GM12878 (cell line): ENCODE measurements at regions not wholly inside any gene's neighbourhood (a gene's known extent, or its start where the extent isn't known, plus 50 kb on each side); places are given as distances from the start of the nearest gene placed in this dataset.

Source experiments
- ATAC-seq: fragments of 200-7000 bp; cut with Tn5 transposase; 3 replicates; pipeline ENCODE4 v1.9.1; 2020; ENCODE audit warnings: mild to moderate bottlenecking, moderate library complexity
- BruUV-seq: library from RNA; stranded (reverse); fragments of 400-500 nt; replicated peaks from 2 replicates; lab custom pipeline; 2021; lab: Mats Ljungman, UMichigan
- CTCF ChIA-PET: fragments of 300-600 bp; sonication (Branson Sonifier 250); formaldehyde crosslinking; extraction: SDS; loops from one replicate; lab custom pipeline; 2021; ENCODE audit warnings: inconsistent platforms; lab: Yijun Ruan, JAX
- POLR2A ChIA-PET: fragments of 350-600 bp; formaldehyde crosslinking; extraction: SDS; loops from one replicate; lab custom pipeline; 2021; ENCODE audit warnings: inconsistent platforms; lab: Charles Lee
- RAD21 ChIA-PET: fragments of 300-600 bp; sonication (Branson Sonifier 250); formaldehyde crosslinking; loops from one replicate; lab custom pipeline; 2023; ENCODE audit warnings: antibody characterized with exemption; ENCODE audit not compliant: unreplicated experiment; lab: Charles Lee
- SMC1A ChIA-PET: fragments of 300-600 bp; sonication (Branson Sonifier 250); formaldehyde crosslinking; loops from one replicate; lab custom pipeline; 2023; ENCODE audit not compliant: unreplicated experiment, uncharacterized antibody; lab: Charles Lee
- DNase-seq: peaks from one replicate; pipeline ENCODE4 v3.0.0-alpha.2; 2011; ENCODE audit warnings: low read depth, low spot score
- FAIRE-seq: peaks from 3 replicates; lab custom pipeline; 2011; peaks lifted over from hg19 to GRCh38; lab: Jason Lieb, UNC
- H2AFZ ChIP-seq: 2 replicates; pipeline ENCODE4 v1.6.0; 2011; ENCODE audit warnings: low read depth, low read length, control low read depth; ENCODE audit not compliant: control insufficient read depth
- H3K27ac ChIP-seq: 2 replicates; pipeline ENCODE4 v1.5.1; 2011; ENCODE audit warnings: control low read depth; ENCODE audit not compliant: control insufficient read depth, insufficient read depth
- H3K27me3 ChIP-seq, 2 experiments: replicated peaks in 1 of 2; 2 replicates each; pipeline versions ENCODE4 v1.6.0 to v1.6.1; 2011; ENCODE audit warnings: low read length in 1 of 2; ENCODE audit not compliant: control insufficient read depth in 2 of 2, insufficient read depth in 2 of 2
- H3K36me3 ChIP-seq, 2 experiments: 2 replicates each; pipeline ENCODE4 v1.5.1; 2011; ENCODE audit warnings: low read length in 1 of 2; ENCODE audit not compliant: control insufficient read depth in 2 of 2, insufficient read depth in 2 of 2
- H3K4me1 ChIP-seq: 2 replicates; pipeline ENCODE4 v1.6.1; 2011; ENCODE audit warnings: mild to moderate bottlenecking, low read length, moderate library complexity, mixed read lengths; ENCODE audit not compliant: control insufficient read depth, insufficient read depth
- H3K4me2 ChIP-seq: 2 replicates; pipeline ENCODE4 v1.6.0; 2011; ENCODE audit warnings: control low read depth; ENCODE audit not compliant: control insufficient read depth, insufficient read depth
- H3K4me3 ChIP-seq: fragments of 200-600 bp; sonication (generic); 2 replicates; pipeline ENCODE4 v1.5.1; 2016
- H3K79me2 ChIP-seq: 2 replicates; pipeline ENCODE4 v1.6.0; 2011; ENCODE audit warnings: low read length; ENCODE audit not compliant: control insufficient read depth, insufficient read depth
- H3K9ac ChIP-seq: 2 replicates; pipeline ENCODE4 v1.8.0; 2011; ENCODE audit warnings: low read length, control low read depth, mixed read lengths; ENCODE audit not compliant: control insufficient read depth, insufficient read depth
- H3K9me3 ChIP-seq: replicated peaks from 3 replicates; pipeline ENCODE4 v1.5.1; 2011; ENCODE audit warnings: mild to moderate bottlenecking, low read length; ENCODE audit not compliant: control insufficient read depth, insufficient read depth
- H4K20me1 ChIP-seq: 2 replicates; pipeline ENCODE4 v1.6.0; 2011; ENCODE audit not compliant: control insufficient read depth, insufficient read depth
- CHD4 ChIP-seq: fragments of 200-600 bp; sonication (generic); IDR thresholded peaks from 2 replicates; pipeline ENCODE4 v1.6.1; 2016; ENCODE audit warnings: mild to moderate bottlenecking
- CREB1 ChIP-seq: IDR thresholded peaks from 2 replicates; pipeline ENCODE4 v1.6.1; 2012; ENCODE audit warnings: low read depth, mild to moderate bottlenecking, inconsistent platforms
- MYB ChIP-seq: fragments of 150-350 bp; IDR thresholded peaks from 2 replicates; pipeline ENCODE4 v1.6.1; 2014; ENCODE audit warnings: mild to moderate bottlenecking, low read depth, low read length, borderline replicate concordance
- POLR2AphosphoS2 ChIP-seq: IDR thresholded peaks from 2 replicates; pipeline ENCODE4 v1.6.1; 2011; ENCODE audit warnings: low read depth, mild to moderate bottlenecking, low read length, improper control_type of control experiment, moderate library complexity
- RCOR1 ChIP-seq: conservative IDR thresholded peaks from 2 replicates; pipeline ENCODE4 v1.6.1; 2012; ENCODE audit warnings: low read depth, low read length, improper control_type of control experiment
- RELA ChIP-seq: fragments of 450-650 bp; IDR thresholded peaks from 2 replicates; pipeline ENCODE4 v1.8.0; 2014; ENCODE audit warnings: borderline replicate concordance; ENCODE audit not compliant: partially characterized antibody
- SRF ChIP-seq, 2 experiments: IDR thresholded peaks; 2 replicates each; pipeline ENCODE4 v1.6.1; 2011; ENCODE audit warnings: low read depth in 2 of 2, low read length in 2 of 2, mild to moderate bottlenecking in 1 of 2, moderate library complexity in 1 of 2
- SUPT20H ChIP-seq: IDR thresholded peaks from 2 replicates; pipeline ENCODE4 v1.6.1; 2011; ENCODE audit warnings: low read depth, mild to moderate bottlenecking, low read length, moderate library complexity, borderline replicate concordance; ENCODE audit not compliant: control insufficient read depth
- TARDBP ChIP-seq: IDR thresholded peaks from 2 replicates; pipeline ENCODE4 v1.6.1; 2016; ENCODE audit warnings: borderline replicate concordance
- WGBS: methylation state at CpG from one replicate; pipeline ENCODE4 v1.1.6; 2016; ENCODE audit warnings: low lambda C conversion rate; ENCODE audit not compliant: insufficient replicate concordance, insufficient coverage; ENCODE audit errors: missing lambda C conversion rate; 5-methylcytosine and 5-hydroxymethylcytosine counted together
- in situ Hi-C: fragments of 300-500 bp; cut with MboI; formaldehyde crosslinking; loops from 9 replicates; pipeline ENCODE4 v1.14.3; 2018; ENCODE audit warnings: mixed read lengths
- intact Hi-C: fragments of 100-400 bp; cut with micrococcal nuclease; formaldehyde crosslinking; loops from one replicate; pipeline ENCODE4 v1.14.2; 2022; ENCODE audit not compliant: unreplicated experiment
- TF ChIP-seq, protein P1 (sequence below): fragments of 150-350 bp; IDR thresholded peaks from 2 replicates; pipeline ENCODE4 v1.6.1; 2014; ENCODE audit warnings: mild to moderate bottlenecking, low read depth, low read length
- TF ChIP-seq, protein P2 (sequence below): fragments of 450-650 bp; IDR thresholded peaks from 2 replicates; pipeline ENCODE4 v1.6.1; 2018; ENCODE audit warnings: mild to moderate bottlenecking, low read depth, moderate library complexity; ENCODE audit not compliant: partially characterized antibody
- TF ChIP-seq, protein P3 (sequence below): fragments of 450-650 bp; IDR thresholded peaks from 2 replicates; pipeline ENCODE4 v1.6.1; 2017; ENCODE audit warnings: mild to moderate bottlenecking, moderate library complexity

DNA sequence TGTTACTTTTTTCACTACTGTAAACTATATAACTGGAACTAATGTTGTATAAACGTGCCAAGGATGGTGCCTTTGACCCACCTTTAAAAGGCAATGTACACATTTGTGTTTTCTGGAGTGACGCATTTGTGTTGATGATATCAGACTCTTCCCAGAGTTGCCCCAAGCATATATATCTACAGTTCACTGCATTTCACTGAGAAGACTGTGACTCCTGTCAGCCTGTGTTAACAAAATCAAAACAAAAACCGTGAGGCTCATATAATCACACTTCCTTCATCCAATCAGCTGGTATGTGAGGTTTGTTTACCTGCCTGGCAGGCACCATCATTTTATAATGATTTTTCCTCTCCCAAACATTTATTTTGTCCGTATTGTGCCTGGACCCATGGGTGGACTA is 117.6 kb upstream of the ROBO1 start:
- in situ Hi-C loops (no loop called here), intact Hi-C loops (no loop called here)
- no peaks in the 10 kb centered on the region for H4K20me1 ChIP-seq
- POLR2A ChIA-PET: no interaction called here
- DNase-seq: no peak
- CTCF ChIA-PET: no interaction called here
- no peaks in the 10 kb centered on the region for H3K79me2 ChIP-seq
- RAD21 ChIA-PET: no interaction called here
- BruUV-seq: no TSS peak
- no peaks in the 10 kb centered on the region for H3K4me1 ChIP-seq
- no peaks in the 10 kb centered on the region for H3K36me3 ChIP-seq
- SMC1A ChIA-PET: no interaction called here
- TF ChIP-seq, protein P1, sequence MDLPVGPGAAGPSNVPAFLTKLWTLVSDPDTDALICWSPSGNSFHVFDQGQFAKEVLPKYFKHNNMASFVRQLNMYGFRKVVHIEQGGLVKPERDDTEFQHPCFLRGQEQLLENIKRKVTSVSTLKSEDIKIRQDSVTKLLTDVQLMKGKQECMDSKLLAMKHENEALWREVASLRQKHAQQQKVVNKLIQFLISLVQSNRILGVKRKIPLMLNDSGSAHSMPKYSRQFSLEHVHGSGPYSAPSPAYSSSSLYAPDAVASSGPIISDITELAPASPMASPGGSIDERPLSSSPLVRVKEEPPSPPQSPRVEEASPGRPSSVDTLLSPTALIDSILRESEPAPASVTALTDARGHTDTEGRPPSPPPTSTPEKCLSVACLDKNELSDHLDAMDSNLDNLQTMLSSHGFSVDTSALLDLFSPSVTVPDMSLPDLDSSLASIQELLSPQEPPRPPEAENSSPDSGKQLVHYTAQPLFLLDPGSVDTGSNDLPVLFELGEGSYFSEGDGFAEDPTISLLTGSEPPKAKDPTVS: no peak
- TF ChIP-seq RELA (no peak), CHD4 (no peak), CREB1 (no peak), SRF (IDR thresholded peaks at IDR 0.05; ENCODE audit: low read depth in 2 of 2, low read length in 2 of 2) (no peak), TARDBP (no peak), MYB (no peak), POLR2AphosphoS2 (no peak), RCOR1 (no peak), SUPT20H (no peak)
- TF ChIP-seq, protein P2, sequence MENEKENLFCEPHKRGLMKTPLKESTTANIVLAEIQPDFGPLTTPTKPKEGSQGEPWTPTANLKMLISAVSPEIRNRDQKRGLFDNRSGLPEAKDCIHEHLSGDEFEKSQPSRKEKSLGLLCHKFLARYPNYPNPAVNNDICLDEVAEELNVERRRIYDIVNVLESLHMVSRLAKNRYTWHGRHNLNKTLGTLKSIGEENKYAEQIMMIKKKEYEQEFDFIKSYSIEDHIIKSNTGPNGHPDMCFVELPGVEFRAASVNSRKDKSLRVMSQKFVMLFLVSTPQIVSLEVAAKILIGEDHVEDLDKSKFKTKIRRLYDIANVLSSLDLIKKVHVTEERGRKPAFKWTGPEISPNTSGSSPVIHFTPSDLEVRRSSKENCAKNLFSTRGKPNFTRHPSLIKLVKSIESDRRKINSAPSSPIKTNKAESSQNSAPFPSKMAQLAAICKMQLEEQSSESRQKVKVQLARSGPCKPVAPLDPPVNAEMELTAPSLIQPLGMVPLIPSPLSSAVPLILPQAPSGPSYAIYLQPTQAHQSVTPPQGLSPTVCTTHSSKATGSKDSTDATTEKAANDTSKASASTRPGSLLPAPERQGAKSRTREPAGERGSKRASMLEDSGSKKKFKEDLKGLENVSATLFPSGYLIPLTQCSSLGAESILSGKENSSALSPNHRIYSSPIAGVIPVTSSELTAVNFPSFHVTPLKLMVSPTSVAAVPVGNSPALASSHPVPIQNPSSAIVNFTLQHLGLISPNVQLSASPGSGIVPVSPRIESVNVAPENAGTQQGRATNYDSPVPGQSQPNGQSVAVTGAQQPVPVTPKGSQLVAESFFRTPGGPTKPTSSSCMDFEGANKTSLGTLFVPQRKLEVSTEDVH: no peak
- TF ChIP-seq, protein P3, sequence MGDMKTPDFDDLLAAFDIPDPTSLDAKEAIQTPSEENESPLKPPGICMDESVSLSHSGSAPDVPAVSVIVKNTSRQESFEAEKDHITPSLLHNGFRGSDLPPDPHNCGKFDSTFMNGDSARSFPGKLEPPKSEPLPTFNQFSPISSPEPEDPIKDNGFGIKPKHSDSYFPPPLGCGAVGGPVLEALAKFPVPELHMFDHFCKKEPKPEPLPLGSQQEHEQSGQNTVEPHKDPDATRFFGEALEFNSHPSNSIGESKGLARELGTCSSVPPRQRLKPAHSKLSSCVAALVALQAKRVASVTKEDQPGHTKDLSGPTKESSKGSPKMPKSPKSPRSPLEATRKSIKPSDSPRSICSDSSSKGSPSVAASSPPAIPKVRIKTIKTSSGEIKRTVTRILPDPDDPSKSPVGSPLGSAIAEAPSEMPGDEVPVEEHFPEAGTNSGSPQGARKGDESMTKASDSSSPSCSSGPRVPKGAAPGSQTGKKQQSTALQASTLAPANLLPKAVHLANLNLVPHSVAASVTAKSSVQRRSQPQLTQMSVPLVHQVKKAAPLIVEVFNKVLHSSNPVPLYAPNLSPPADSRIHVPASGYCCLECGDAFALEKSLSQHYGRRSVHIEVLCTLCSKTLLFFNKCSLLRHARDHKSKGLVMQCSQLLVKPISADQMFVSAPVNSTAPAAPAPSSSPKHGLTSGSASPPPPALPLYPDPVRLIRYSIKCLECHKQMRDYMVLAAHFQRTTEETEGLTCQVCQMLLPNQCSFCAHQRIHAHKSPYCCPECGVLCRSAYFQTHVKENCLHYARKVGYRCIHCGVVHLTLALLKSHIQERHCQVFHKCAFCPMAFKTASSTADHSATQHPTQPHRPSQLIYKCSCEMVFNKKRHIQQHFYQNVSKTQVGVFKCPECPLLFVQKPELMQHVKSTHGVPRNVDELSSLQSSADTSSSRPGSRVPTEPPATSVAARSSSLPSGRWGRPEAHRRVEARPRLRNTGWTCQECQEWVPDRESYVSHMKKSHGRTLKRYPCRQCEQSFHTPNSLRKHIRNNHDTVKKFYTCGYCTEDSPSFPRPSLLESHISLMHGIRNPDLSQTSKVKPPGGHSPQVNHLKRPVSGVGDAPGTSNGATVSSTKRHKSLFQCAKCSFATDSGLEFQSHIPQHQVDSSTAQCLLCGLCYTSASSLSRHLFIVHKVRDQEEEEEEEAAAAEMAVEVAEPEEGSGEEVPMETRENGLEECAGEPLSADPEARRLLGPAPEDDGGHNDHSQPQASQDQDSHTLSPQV: no peak
- H3K9me3 ChIP-seq: no peaks in the 10 kb centered on the region
- H3K9ac ChIP-seq: no peak overlapping the region
- FAIRE-seq: no peak
- H3K4me2 ChIP-seq: no peak overlapping the region
- no peak for ATAC-seq
- H3K27me3 ChIP-seq: no peaks in the 10 kb centered on the region
- H3K27ac ChIP-seq: no peak overlapping the region
- WGBS: 23% methylated on average over 4 of the region's 4 CpGs
- no peak overlapping the region for H3K4me3 ChIP-seq
- H2AFZ ChIP-seq: no peak overlapping the region
